NB4 (cell line): ENCODE measurements at regions not wholly inside any gene's neighbourhood (a gene's known extent, or its start where the extent isn't known, plus 50 kb on each side); places are given as distances from the start of the nearest gene placed in this dataset.

Source experiments
- MAX ChIP-seq: IDR thresholded peaks from 2 replicates; pipeline ENCODE4 v1.6.1; 2011; ENCODE audit warnings: low read depth, low read length
- POLR2A ChIP-seq: IDR thresholded peaks from 2 replicates; pipeline ENCODE4 v1.6.1; 2011; ENCODE audit warnings: mild to moderate bottlenecking; ENCODE audit not compliant: insufficient read length; ENCODE audit errors: extremely low read depth

DNA sequence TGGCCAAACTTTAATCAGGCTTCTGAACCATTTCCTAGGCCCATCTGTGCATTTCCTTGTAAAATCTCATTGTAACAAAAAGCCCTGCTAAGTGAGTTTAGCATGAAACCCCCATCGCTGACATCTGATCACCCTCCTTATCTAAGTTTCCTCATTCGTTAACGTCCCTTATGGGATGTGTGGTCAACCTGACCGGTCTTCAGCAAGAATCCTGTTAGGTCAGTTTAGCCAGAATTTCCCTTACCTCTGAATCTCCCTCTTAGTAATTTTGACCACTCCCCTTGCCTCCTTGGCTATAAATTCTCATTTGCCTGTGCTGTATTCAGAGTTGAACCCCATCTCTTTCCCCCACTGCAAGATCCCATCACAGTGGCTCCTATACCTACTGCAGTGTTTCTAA lies 239.3 kb downstream of the RMST start:
- TF ChIP-seq POLR2A (no peak), MAX (no peak)
